Smooth muscle cell (in vitro differentiated cells): ENCODE measurements at regions not wholly inside any gene's neighbourhood (a gene's known extent, or its start where the extent isn't known, plus 50 kb on each side); places are given as distances from the start of the nearest gene placed in this dataset.

Experiments used
- DNase-seq: peaks from one replicate; lab custom pipeline; 2025; ENCODE audit not compliant: unreplicated experiment; lab: John Stamatoyannopoulos, UW
- H2AFZ ChIP-seq: fragments of 200-600 bp; sonication (generic); 2 replicates; pipeline ENCODE4 v1.6.0; 2016; ENCODE audit warnings: antibody characterized with exemption, low read depth, mild to moderate bottlenecking
- H3F3A ChIP-seq: fragments of 200-600 bp; sonication (generic); 2 replicates; pipeline ENCODE4 v1.6.0; 2017; ENCODE audit warnings: antibody characterized with exemption, low read depth
- H3K27ac ChIP-seq: fragments of 200-600 bp; sonication (generic); 2 replicates; pipeline ENCODE4 v1.5.1; 2016; ENCODE audit warnings: low read depth, mild to moderate bottlenecking
- H3K27me3 ChIP-seq: fragments of 200-600 bp; sonication (generic); 2 replicates; pipeline ENCODE4 v1.6.1; 2016; ENCODE audit warnings: low read depth, mild to moderate bottlenecking
- H3K36me3 ChIP-seq: fragments of 200-600 bp; sonication (generic); 2 replicates; pipeline ENCODE4 v1.5.1; 2016; ENCODE audit warnings: low read depth
- H3K4me1 ChIP-seq: fragments of 200-600 bp; sonication (generic); 2 replicates; pipeline ENCODE4 v1.5.1; 2016; ENCODE audit warnings: low read depth
- H3K4me2 ChIP-seq: fragments of 200-600 bp; sonication (generic); 2 replicates; pipeline ENCODE4 v1.6.0; 2016; ENCODE audit warnings: mild to moderate bottlenecking
- H3K4me3 ChIP-seq: fragments of 200-600 bp; sonication (generic); 2 replicates; pipeline ENCODE4 v1.5.1; 2016; ENCODE audit warnings: mild to moderate bottlenecking
- H3K79me2 ChIP-seq: fragments of 200-600 bp; sonication (generic); 2 replicates; pipeline ENCODE4 v1.6.0; 2016; ENCODE audit warnings: low read depth, mild to moderate bottlenecking
- H3K9ac ChIP-seq: fragments of 200-600 bp; sonication (generic); 2 replicates; pipeline ENCODE4 v1.6.0; 2016; ENCODE audit warnings: low read depth
- H3K9me3 ChIP-seq: fragments of 200-600 bp; sonication (generic); replicated peaks from 2 replicates; pipeline ENCODE4 v1.5.1; 2016; ENCODE audit warnings: low read depth
- H4K20me1 ChIP-seq: fragments of 200-600 bp; sonication (generic); 2 replicates; pipeline ENCODE4 v1.6.0; 2016; ENCODE audit warnings: low read depth
- WGBS: methylation state at CpG from one replicate; pipeline ENCODE4 v1.1.7; 2016; ENCODE audit warnings: low lambda C conversion rate; 5-methylcytosine and 5-hydroxymethylcytosine counted together
- TF ChIP-seq, protein P1 (sequence below): fragments of 200-600 bp; sonication (generic); IDR thresholded peaks from 2 replicates; pipeline ENCODE4 v1.5.1; 2017; ENCODE audit warnings: borderline replicate concordance, mild to moderate bottlenecking, antibody characterized with exemption; ENCODE audit not compliant: insufficient read depth, poor library complexity, severe bottlenecking

DNA sequence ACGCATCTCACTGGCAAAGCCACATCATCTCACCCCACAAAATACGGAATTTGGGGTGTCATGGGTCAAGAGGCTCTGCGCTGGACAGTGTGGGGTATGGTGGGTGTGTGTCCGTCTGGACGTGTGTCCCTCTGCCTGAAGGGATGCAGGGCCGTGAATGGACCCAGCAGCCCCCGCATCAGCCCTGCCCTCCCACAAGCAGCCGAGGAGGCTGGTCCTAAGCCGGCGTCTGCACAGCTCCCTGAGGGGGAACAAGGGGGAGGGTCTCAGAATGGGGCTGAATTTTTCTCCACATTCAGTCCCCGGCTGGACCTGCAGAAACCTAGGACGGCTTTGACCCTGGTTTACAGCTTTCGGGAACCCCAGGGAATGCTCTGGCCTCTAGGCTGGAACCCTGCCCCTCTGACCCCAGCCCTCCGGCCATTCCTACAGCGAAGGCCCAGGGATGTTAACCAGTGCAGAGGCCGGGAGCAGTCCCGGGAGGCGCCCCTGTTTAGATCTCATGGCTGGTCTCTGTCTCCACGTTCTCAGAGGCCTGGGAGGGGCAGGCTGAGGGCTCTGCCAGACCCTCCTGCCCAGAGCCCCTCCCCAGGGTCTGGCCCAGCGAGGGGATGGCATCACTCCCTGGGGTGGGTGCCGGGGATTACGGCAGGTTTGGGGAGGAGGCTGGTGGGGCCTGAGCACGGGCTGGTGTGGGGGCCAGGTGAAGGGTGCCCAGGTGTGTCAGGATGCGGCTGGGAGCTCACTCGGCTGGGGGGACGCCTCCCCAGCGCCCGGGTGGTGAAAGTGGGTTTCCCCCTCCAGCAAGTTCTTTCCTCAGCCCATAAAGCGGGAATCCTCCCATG lies 156.5 kb upstream of the C14orf180 start:
- no peaks in the 10 kb centered on the region for H3K9me3 ChIP-seq
- H3K4me1 ChIP-seq: peaks cover 21% of the 10 kb centered on the region
- no peak overlapping the region for H3K27ac ChIP-seq
- 86% methylated on average over 26 of the region's 29 CpGs for WGBS
- TF ChIP-seq, protein P1, sequence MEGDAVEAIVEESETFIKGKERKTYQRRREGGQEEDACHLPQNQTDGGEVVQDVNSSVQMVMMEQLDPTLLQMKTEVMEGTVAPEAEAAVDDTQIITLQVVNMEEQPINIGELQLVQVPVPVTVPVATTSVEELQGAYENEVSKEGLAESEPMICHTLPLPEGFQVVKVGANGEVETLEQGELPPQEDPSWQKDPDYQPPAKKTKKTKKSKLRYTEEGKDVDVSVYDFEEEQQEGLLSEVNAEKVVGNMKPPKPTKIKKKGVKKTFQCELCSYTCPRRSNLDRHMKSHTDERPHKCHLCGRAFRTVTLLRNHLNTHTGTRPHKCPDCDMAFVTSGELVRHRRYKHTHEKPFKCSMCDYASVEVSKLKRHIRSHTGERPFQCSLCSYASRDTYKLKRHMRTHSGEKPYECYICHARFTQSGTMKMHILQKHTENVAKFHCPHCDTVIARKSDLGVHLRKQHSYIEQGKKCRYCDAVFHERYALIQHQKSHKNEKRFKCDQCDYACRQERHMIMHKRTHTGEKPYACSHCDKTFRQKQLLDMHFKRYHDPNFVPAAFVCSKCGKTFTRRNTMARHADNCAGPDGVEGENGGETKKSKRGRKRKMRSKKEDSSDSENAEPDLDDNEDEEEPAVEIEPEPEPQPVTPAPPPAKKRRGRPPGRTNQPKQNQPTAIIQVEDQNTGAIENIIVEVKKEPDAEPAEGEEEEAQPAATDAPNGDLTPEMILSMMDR: no peak
- no peak overlapping the region for H3K9ac ChIP-seq
- no peaks in the 10 kb centered on the region for H3F3A ChIP-seq
- H2AFZ ChIP-seq: no peak overlapping the region
- H3K79me2 ChIP-seq: no peaks in the 10 kb centered on the region
- H3K4me3 ChIP-seq: no peak overlapping the region
- H3K27me3 ChIP-seq: no peaks in the 10 kb centered on the region
- DNase-seq: no peak
- H3K36me3 ChIP-seq: no peaks in the 10 kb centered on the region
- H4K20me1 ChIP-seq: no peaks in the 10 kb centered on the region
- no peak overlapping the region for H3K4me2 ChIP-seq

DNA sequence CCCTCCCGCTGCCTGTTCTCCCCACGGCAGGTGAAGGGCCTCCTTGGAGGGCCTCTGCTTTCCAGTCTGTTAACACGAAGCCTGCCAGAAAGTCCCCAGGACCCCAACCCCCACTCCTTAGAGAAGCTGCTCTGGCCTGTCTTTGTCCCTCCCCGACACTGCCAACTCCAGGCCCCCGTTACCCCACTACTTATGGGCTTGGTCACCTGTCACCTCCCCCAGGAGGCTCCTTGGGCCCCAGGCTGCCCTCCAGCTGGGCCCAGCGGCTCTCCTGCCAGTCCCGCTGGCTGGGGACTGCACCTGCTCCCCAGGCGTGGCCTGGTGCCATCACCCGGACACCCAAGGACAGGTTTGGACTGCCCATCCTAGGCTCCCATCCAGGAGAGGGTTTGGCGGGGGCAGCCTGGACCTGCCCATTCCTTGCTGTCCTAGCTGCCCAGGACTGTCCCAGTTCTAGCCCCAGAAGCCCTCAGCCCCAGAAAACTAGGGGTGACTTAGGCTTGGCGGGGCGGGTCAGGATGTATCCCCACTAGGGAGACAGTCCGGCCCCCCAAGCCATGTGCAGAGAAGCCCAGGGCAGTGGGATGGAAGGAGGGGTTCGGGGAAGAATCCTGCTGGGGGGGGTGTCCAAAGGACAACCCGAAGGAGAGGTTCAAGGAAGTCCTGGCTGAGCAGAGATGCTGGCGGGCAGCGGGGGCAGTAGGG lies 155.7 kb upstream of the C14orf180 start:
- 89% methylated on average over 17 of the region's 17 CpGs for WGBS
- Histone ChIP-seq H2AFZ (no peak overlapping the region), H3K27me3 (no peaks in the 10 kb centered on the region), H3K27ac (no peak overlapping the region), H3K79me2 (no peaks in the 10 kb centered on the region), H3K36me3 (no peaks in the 10 kb centered on the region), H3K4me3 (no peak overlapping the region), H3K4me1 (peaks cover 18% of the 10 kb centered on the region), H3K9ac (no peak overlapping the region), H3K9me3 (no peaks in the 10 kb centered on the region), H3K4me2 (no peak overlapping the region), H4K20me1 (no peaks in the 10 kb centered on the region), H3F3A (no peaks in the 10 kb centered on the region)
- no peak for DNase-seq
- TF ChIP-seq, protein P1: no peak

DNA sequence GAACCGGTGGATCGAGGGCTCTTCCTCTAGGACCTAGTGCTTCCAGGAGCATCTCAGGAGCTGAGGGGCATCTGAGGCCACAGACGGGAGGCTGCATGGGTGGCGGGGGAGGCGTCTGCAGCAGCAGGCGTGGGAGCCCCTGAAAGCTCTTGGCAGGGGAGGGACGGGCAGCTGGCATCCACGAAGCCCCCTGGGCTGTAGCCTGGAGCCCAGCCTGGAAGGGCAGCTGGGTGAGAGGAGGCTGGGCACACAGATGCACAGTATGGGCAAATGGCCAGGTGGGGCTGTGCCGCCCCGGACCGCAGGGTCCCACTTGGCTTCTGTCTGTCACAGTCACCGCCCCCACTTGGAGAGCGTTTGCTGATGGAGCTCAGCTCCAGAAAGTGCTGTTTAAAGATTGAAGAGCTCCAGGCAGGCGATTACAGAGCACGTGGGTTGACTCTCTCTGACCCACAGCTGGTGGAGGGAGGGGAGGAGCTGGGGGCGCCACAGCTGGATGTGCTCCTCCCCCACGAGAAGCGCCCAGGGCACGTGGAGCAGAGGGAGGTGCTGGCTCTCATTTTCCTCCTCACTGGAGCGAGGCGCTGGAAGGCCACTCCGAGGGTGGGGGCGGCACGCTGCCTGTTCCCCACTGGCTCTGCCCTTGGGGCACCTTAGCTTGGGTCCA lies 155.0 kb upstream of the C14orf180 start:
- TF ChIP-seq, protein P1: no peak
- H3K36me3 ChIP-seq: no peaks in the 10 kb centered on the region
- no peaks in the 10 kb centered on the region for H4K20me1 ChIP-seq
- H3K4me3 ChIP-seq: no peak overlapping the region
- peaks cover 11% of the 10 kb centered on the region for H3K4me1 ChIP-seq
- no peaks in the 10 kb centered on the region for H3K79me2 ChIP-seq
- H3K27ac ChIP-seq: no peak overlapping the region
- H3F3A ChIP-seq: no peaks in the 10 kb centered on the region
- H3K27me3 ChIP-seq: no peaks in the 10 kb centered on the region
- H3K9ac ChIP-seq: no peak overlapping the region
- WGBS: 64% methylated on average over 24 of the region's 24 CpGs
- H2AFZ ChIP-seq: no peak overlapping the region
- H3K9me3 ChIP-seq: no peaks in the 10 kb centered on the region
- no peak overlapping the region for H3K4me2 ChIP-seq
- no peak for DNase-seq
